MG63 (cell line): ENCODE measurements at regions not wholly inside any gene's neighbourhood (a gene's known extent, or its start where the extent isn't known, plus 50 kb on each side); places are given as distances from the start of the nearest gene placed in this dataset.

Experiments
- DNase-seq: peaks from one replicate; pipeline ENCODE4 v3.0.0-alpha.2; 2020
- H3K27me3 ChIP-seq: fragments of 250-450 bp; sonication (Bioruptor Pico); 2 replicates; pipeline ENCODE4 v1.5.1; 2020; ENCODE audit warnings: mild to moderate bottlenecking, moderate library complexity
- H3K36me3 ChIP-seq: fragments of 250-450 bp; sonication (Bioruptor Pico); 2 replicates; pipeline ENCODE4 v1.5.1; 2020; ENCODE audit warnings: mild to moderate bottlenecking, moderate library complexity
- H3K4me3 ChIP-seq: fragments of 250-450 bp; sonication (Bioruptor Pico); 2 replicates; pipeline ENCODE4 v1.5.1; 2020; ENCODE audit warnings: mild to moderate bottlenecking, moderate library complexity
- H3K9me3 ChIP-seq: fragments of 250-450 bp; sonication (Bioruptor Pico); 2 replicates; pipeline ENCODE4 v1.5.1; 2020; ENCODE audit warnings: mild to moderate bottlenecking, moderate library complexity

- H3K36me3 ChIP-seq = no peaks in the 10 kb centered on the region
- no peaks in the 10 kb centered on the region for H3K27me3 ChIP-seq
- no peak overlapping the region for H3K4me3 ChIP-seq
- peaks cover 5% of the 10 kb centered on the region; the same call in 1 of the 2 replicates for H3K9me3 ChIP-seq
- DNase-seq = no peak
Observed at GRCh38 chr12:75840994-75841355, 190.6 kb downstream of the PHLDA1 start.

- H3K36me3 ChIP-seq = no peaks in the 10 kb centered on the region
- no peak overlapping the region for H3K4me3 ChIP-seq
- H3K27me3 ChIP-seq = no peaks in the 10 kb centered on the region
- H3K9me3 ChIP-seq = peaks cover 4% of the 10 kb centered on the region; the same call in 1 of the 2 replicates
- no peak for DNase-seq
Observed at GRCh38 chr12:75838309-75838708, 193.3 kb downstream of the PHLDA1 start.

GRCh38 chr12:75837700-75838099 lies 193.9 kb downstream of the PHLDA1 start:
- Histone ChIP-seq H3K27me3 (no peaks in the 10 kb centered on the region), H3K9me3 (peaks cover 4% of the 10 kb centered on the region; the same call in 1 of the 2 replicates), H3K4me3 (no peak overlapping the region), H3K36me3 (no peaks in the 10 kb centered on the region)
- no peak for DNase-seq

- DNase-seq = no peak
- Histone ChIP-seq H3K4me3 (no peak overlapping the region), H3K9me3 (peaks cover 4% of the 10 kb centered on the region; the same call in 1 of the 2 replicates), H3K36me3 (no peaks in the 10 kb centered on the region), H3K27me3 (no peaks in the 10 kb centered on the region)
Observed at GRCh38 chr12:75836533-75836932, 195.0 kb downstream of the PHLDA1 start.

GRCh38 chr12:75834591-75834990 lies 197.0 kb downstream of the PHLDA1 start:
- Histone ChIP-seq H3K4me3 (no peak overlapping the region), H3K27me3 (no peaks in the 10 kb centered on the region), H3K36me3 (no peaks in the 10 kb centered on the region), H3K9me3 (peaks cover 3% of the 10 kb centered on the region; the same call in 1 of the 2 replicates)
- no peak for DNase-seq

- Histone ChIP-seq H3K9me3 (no peaks in the 10 kb centered on the region), H3K4me3 (no peak overlapping the region), H3K36me3 (no peaks in the 10 kb centered on the region), H3K27me3 (no peaks in the 10 kb centered on the region)
- no peak for DNase-seq
Observed at GRCh38 chr12:75833268-75833667, 198.3 kb downstream of the PHLDA1 start.

- no peaks in the 10 kb centered on the region for H3K9me3 ChIP-seq
- no peak for DNase-seq
- H3K27me3 ChIP-seq = no peaks in the 10 kb centered on the region
- H3K36me3 ChIP-seq = no peaks in the 10 kb centered on the region
- no peak overlapping the region for H3K4me3 ChIP-seq
Observed at GRCh38 chr12:75831402-75831801, 200.2 kb downstream of the PHLDA1 start.

GRCh38 chr12:75827061-75827460 lies 204.5 kb downstream of the PHLDA1 start:
- H3K27me3 ChIP-seq = no peaks in the 10 kb centered on the region
- H3K9me3 ChIP-seq = no peaks in the 10 kb centered on the region
- no peaks in the 10 kb centered on the region for H3K36me3 ChIP-seq
- no peak for DNase-seq
- H3K4me3 ChIP-seq = no peak overlapping the region

- H3K4me3 ChIP-seq = no peak overlapping the region
- no peaks in the 10 kb centered on the region for H3K9me3 ChIP-seq
Observed at GRCh38 chr12:75825686-75826085, 205.9 kb downstream of the PHLDA1 start.

GRCh38 chr12:75823475-75823874 lies 208.1 kb downstream of the PHLDA1 start:
- Histone ChIP-seq H3K4me3 (no peak overlapping the region), H3K9me3 (no peaks in the 10 kb centered on the region), H3K27me3 (no peaks in the 10 kb centered on the region), H3K36me3 (no peaks in the 10 kb centered on the region)
- no peak for DNase-seq

More at GRCh38 chr12:75825686-75826085, 205.9 kb downstream of the PHLDA1 start:
- no peak for DNase-seq
- H3K27me3 ChIP-seq = no peaks in the 10 kb centered on the region
- no peaks in the 10 kb centered on the region for H3K36me3 ChIP-seq

GRCh38 chr12:75822416-75822815 lies 209.2 kb downstream of the PHLDA1 start:
- DNase-seq = peak; percentile 26
- H3K27me3 ChIP-seq = no peaks in the 10 kb centered on the region
- no peaks in the 10 kb centered on the region for H3K9me3 ChIP-seq
- no peak overlapping the region for H3K4me3 ChIP-seq
- no peaks in the 10 kb centered on the region for H3K36me3 ChIP-seq

- Histone ChIP-seq H3K4me3 (no peak overlapping the region), H3K9me3 (no peaks in the 10 kb centered on the region)
- DNase-seq = peak; percentile 90
Observed at GRCh38 chr12:75820848-75821578, 210.6 kb downstream of the PHLDA1 start.

GRCh38 chr12:75820071-75820470 lies 211.5 kb downstream of the PHLDA1 start:
- Histone ChIP-seq H3K4me3 (no peak overlapping the region), H3K36me3 (no peaks in the 10 kb centered on the region), H3K9me3 (no peaks in the 10 kb centered on the region), H3K27me3 (no peaks in the 10 kb centered on the region)
- DNase-seq = no peak

More at GRCh38 chr12:75820848-75821578, 210.6 kb downstream of the PHLDA1 start:
- no peaks in the 10 kb centered on the region for H3K36me3 ChIP-seq
- H3K27me3 ChIP-seq = no peaks in the 10 kb centered on the region

GRCh38 chr12:75819512-75819911 lies 212.1 kb downstream of the PHLDA1 start:
- Histone ChIP-seq H3K9me3 (no peaks in the 10 kb centered on the region), H3K4me3 (no peak overlapping the region), H3K27me3 (no peaks in the 10 kb centered on the region), H3K36me3 (no peaks in the 10 kb centered on the region)
- no peak for DNase-seq

- no peak for DNase-seq
- Histone ChIP-seq H3K9me3 (no peaks in the 10 kb centered on the region), H3K27me3 (no peaks in the 10 kb centered on the region), H3K36me3 (no peaks in the 10 kb centered on the region), H3K4me3 (no peak overlapping the region)
Observed at GRCh38 chr12:75818863-75819262, 212.7 kb downstream of the PHLDA1 start.

GRCh38 chr12:75816897-75817296 lies 214.7 kb downstream of the PHLDA1 start:
- no peak for DNase-seq
- Histone ChIP-seq H3K36me3 (no peaks in the 10 kb centered on the region), H3K27me3 (no peaks in the 10 kb centered on the region), H3K4me3 (no peak overlapping the region), H3K9me3 (no peaks in the 10 kb centered on the region)

GRCh38 chr12:75815756-75816155 lies 215.8 kb downstream of the PHLDA1 start:
- no peaks in the 10 kb centered on the region for H3K27me3 ChIP-seq
- H3K4me3 ChIP-seq = no peak overlapping the region
- no peak for DNase-seq
- H3K9me3 ChIP-seq = no peaks in the 10 kb centered on the region
- H3K36me3 ChIP-seq = no peaks in the 10 kb centered on the region
